ENCODE measurements at regions not wholly inside any gene's neighbourhood (a gene's known extent, or its start where the extent isn't known, plus 50 kb on each side); places are given as distances from the start of the nearest gene placed in this dataset.

GRCh38 chr13:18947376-18947977 lies 234.1 kb downstream of the TUBA3C start:
- Histone ChIP-seq H3K27ac (no peak overlapping the region), H3K4me3 (no peak overlapping the region), H3K9me3 (no peaks in the 10 kb centered on the region), H3K27me3 (no peaks in the 10 kb centered on the region), H3K4me1 (no peaks in the 10 kb centered on the region), H3K36me3 (no peaks in the 10 kb centered on the region)
- TF ChIP-seq EP300 (IDR thresholded peaks at IDR 0.05): no peak
- TF ChIP-seq CTCF (IDR thresholded peaks at IDR 0.05): no peak
- 83 to 90% methylated on average over 3 of the region's 3 CpGs for WGBS, 2 donors
- DNase-seq (ENCODE audit: low spot score in 2 of 2): no peak

- Histone ChIP-seq H3K27me3 (no peaks in the 10 kb centered on the region), H3K9me3 (no peaks in the 10 kb centered on the region), H3K4me1 (no peaks in the 10 kb centered on the region), H3K4me3 (no peak overlapping the region), H3K36me3 (no peaks in the 10 kb centered on the region), H3K27ac (no peak overlapping the region)
- TF ChIP-seq CTCF (IDR thresholded peaks at IDR 0.05): no peak
- TF ChIP-seq POLR2A (IDR thresholded peaks at IDR 0.05): no peak
- no peak for TF ChIP-seq EP300 (IDR thresholded peaks at IDR 0.05)
- DNase-seq (ENCODE audit: low spot score in 2 of 2): no peak
- WGBS, 2 donors: 49 to 70% methylated on average over 7 of the region's 7 CpGs
Measured at GRCh38 chr13:18946738-18947137, 234.9 kb downstream of the TUBA3C start.

GRCh38 chr13:18944501-18945068 lies 237.0 kb downstream of the TUBA3C start:
- DNase-seq (ENCODE audit: low spot score in 2 of 2): no peak
- 90 to 92% methylated on average over 26 to 29 of the region's 29 CpGs for whole genome bisulfite sequencing, 2 donors
- Histone ChIP-seq H3K27me3 (no peaks in the 10 kb centered on the region), H3K4me1 (no peaks in the 10 kb centered on the region), H3K9me3 (no peaks in the 10 kb centered on the region), H3K36me3 (no peaks in the 10 kb centered on the region), H3K4me3 (no peak overlapping the region), H3K27ac (no peak overlapping the region)
- TF ChIP-seq EP300 (IDR thresholded peaks at IDR 0.05) (no peak), CTCF (IDR thresholded peaks at IDR 0.05) (no peak), POLR2A (IDR thresholded peaks at IDR 0.05) (no peak)

GRCh38 chr13:18943721-18944391 lies 237.8 kb downstream of the TUBA3C start:
- 88 to 90% methylated on average over 46 of the region's 47 CpGs for WGBS, 2 donors
- H3K27ac ChIP-seq: no peak overlapping the region
- no peaks in the 10 kb centered on the region for H3K4me1 ChIP-seq

More at GRCh38 chr13:18943721-18944391, 237.8 kb downstream of the TUBA3C start:
- no peak for TF ChIP-seq POLR2A (IDR thresholded peaks at IDR 0.05)
- no peak for TF ChIP-seq EP300 (IDR thresholded peaks at IDR 0.05)
- no peak for TF ChIP-seq CTCF (IDR thresholded peaks at IDR 0.05)
- Histone ChIP-seq H3K4me3 (no peak overlapping the region), H3K36me3 (no peaks in the 10 kb centered on the region), H3K9me3 (no peaks in the 10 kb centered on the region), H3K27me3 (no peaks in the 10 kb centered on the region)
- no peak for DNase-seq (ENCODE audit: low spot score in 2 of 2)

Measured in tibial nerve (tissue), 4 donors.